ENCODE measurements at regions not wholly inside any gene's neighbourhood (a gene's known extent, or its start where the extent isn't known, plus 50 kb on each side); places are given as distances from the start of the nearest gene placed in this dataset.

DNA sequence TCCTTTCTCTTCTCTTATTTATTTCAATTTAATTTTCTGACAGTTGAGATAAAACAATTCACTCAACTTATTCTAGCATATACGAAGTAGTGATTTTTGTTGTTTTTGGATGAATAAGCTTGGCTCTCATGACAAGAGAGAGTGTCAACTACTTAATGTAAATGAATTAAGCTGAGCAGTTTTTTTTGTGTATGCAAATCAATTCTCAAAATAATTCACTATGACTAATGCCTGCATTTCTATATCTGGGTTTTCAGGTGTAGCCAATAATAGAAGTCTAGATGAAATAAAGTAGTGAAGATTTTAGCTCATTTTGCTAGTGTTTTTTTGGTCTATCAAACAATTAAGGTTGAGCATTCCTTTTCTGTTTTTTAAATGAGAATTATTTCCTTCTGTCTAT is 1354.0 kb downstream of the CDH8 start:
- no peak for TF ChIP-seq EZH2 (IDR thresholded peaks at IDR 0.05; ENCODE audit: borderline replicate concordance, low read length)
- TF ChIP-seq, protein P1, sequence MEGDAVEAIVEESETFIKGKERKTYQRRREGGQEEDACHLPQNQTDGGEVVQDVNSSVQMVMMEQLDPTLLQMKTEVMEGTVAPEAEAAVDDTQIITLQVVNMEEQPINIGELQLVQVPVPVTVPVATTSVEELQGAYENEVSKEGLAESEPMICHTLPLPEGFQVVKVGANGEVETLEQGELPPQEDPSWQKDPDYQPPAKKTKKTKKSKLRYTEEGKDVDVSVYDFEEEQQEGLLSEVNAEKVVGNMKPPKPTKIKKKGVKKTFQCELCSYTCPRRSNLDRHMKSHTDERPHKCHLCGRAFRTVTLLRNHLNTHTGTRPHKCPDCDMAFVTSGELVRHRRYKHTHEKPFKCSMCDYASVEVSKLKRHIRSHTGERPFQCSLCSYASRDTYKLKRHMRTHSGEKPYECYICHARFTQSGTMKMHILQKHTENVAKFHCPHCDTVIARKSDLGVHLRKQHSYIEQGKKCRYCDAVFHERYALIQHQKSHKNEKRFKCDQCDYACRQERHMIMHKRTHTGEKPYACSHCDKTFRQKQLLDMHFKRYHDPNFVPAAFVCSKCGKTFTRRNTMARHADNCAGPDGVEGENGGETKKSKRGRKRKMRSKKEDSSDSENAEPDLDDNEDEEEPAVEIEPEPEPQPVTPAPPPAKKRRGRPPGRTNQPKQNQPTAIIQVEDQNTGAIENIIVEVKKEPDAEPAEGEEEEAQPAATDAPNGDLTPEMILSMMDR (conservative IDR thresholded peaks at IDR 0.05 in 1 of 2, IDR thresholded peaks at IDR 0.05 in 1 of 2; ENCODE audit: extremely low read depth in 1 of 2, insufficient read depth in 1 of 2, low read depth in 1 of 2, low read length in 2 of 2) = no peak
